GM18517 (cell line): ENCODE measurements at regions not wholly inside any gene's neighbourhood (a gene's known extent, or its start where the extent isn't known, plus 50 kb on each side); places are given as distances from the start of the nearest gene placed in this dataset.
A peak's percentile ranks its signal among the peaks of the same experiment; 100 is the strongest.

Experiments
- ATAC-seq: cut with Tn5 transposase; IDR thresholded peaks from one replicate; pipeline ENCODE4 v1.9.1; 2021; ENCODE audit warnings: mild to moderate bottlenecking, moderate library complexity; ENCODE audit not compliant: unreplicated experiment

DNA sequence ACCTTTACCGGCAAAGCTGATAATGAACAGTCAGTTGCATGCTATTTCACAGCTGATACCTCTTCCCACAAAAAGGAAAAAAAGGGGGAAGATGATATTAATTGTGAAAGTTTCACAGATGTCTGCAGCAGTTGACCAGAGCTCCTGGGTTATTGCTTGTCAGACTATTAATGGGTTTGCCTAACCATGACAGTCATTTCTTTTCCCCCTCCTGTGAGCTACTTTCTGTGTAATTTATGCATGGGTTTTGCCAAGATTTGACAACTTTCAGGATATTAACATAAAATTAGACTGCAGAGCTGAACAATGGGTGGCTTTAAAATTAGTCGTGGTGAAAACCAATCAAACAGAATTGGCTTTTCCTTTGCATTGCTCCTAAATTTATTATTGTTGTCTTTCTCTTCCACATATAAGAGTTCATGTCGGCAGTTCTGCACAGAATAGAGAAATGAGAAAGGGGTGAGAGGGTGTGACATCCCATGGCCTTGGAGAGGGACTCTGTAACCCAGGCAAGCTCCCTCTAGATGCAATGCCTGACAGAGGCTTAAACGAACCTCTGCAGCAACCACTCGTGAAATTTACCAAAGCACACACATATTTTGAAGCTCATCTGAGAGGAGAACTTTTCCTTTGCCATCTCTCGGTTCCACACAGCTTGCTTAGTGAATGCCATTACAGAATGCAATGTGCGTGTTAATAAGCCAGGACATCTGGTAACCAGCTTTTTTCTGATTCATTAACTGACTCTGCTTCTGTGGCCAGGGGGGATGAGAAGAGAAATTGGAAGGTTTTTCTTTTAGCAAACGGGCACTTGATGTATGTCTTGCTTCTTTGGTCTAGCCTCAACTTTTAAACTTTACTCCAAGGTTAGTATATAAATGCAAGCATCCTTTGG lies 82.2 kb upstream of the ITGA4 start:
- ATAC-seq: peak; percentile 60

DNA sequence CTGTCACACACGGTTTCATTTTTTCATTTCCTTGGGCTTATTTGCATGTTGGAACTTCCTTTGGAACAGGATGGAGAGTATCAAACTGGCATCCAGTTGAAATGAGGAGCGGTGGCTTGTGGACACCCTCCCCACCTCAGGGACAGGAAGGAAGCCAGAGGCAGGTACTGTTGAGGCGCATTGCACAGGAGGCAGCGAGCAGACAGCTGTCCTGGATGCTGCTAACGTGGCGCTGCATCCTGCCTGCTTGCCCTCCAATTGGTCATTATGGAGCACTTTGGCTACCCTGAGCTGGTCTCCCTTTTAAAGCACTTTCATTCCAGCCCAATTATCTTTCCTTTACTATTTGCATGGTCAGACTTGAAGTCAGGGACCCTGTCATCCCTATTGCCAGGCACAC lies 80.7 kb upstream of the ITGA4 start:
- no peak for ATAC-seq

DNA sequence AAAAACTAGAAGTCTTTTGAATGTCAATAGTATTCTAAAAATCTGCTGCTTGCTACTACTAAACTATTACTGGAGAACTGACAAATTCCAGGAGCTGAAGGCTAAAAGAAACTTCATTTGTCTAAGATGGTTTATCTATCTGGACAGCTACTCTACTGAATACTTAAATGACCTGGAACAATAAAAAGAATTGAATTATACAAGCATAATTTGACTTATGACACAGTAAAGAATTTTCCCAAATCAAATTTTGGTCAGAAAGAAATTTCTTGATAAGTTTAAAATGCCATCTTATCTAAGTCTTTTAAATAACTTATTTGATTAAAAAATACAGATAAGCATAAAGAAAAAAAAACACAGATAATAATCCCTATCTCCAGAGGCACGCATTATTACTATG lies 80.2 kb upstream of the ITGA4 start:
- ATAC-seq: no peak

DNA sequence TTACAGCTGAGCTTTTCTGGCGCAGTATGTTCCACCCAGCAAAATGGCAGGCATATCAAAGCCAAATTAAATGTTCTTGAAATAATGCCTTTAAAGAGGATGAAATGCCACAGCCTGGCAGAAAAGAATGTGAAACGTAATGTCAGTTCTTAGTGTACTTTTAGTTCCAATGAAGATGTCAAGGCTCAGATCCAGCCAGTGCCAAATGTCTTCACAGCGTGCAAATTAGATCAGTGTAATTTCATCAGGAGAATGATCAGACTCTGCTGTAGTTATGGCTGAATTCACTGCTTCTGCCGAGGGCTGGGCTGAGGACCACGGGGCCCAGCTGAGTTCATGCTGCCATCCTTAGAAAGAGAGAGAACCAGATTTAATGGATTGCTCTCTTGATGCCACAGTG lies 78.7 kb upstream of the ITGA4 start:
- no peak for ATAC-seq

DNA sequence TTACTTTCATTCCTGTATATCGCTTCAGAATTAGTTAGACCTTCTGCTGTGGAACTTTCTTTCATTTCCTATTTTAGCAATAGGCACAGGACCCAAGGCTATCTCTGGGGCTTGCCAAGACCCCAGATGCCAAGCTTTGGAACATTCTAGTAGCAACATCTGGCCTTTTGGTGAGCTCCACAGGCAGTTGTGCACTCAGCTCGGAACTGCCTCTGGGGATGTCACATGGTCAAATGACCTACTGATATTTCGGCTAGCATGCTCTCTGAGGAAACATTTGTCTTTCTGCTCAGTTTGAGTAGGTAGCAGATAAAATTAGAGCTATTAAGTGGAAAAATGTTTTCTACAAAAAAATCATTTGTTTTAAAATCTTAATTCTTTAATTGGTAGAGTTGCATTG lies 76.6 kb upstream of the ITGA4 start:
- no peak for ATAC-seq

DNA sequence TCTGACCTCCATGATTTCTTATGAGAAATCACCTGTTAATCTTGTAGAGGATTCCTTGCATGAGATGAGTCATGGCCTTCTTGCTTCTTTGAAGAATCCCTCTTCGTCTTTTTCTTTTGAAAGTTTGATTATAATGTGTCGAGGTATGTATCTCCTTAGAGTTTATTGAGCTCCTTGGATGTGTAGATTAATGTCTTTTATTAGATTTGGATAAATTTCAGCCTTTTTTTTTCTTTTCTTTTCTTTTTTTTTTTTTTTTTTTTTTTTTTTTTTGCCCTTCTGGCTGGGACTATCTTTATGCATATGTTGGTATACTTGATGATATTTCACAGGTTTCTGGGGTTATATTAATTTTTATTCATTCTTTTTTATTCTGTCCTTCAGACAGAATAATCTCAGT lies 72.3 kb upstream of the ITGA4 start:
- no peak for ATAC-seq

DNA sequence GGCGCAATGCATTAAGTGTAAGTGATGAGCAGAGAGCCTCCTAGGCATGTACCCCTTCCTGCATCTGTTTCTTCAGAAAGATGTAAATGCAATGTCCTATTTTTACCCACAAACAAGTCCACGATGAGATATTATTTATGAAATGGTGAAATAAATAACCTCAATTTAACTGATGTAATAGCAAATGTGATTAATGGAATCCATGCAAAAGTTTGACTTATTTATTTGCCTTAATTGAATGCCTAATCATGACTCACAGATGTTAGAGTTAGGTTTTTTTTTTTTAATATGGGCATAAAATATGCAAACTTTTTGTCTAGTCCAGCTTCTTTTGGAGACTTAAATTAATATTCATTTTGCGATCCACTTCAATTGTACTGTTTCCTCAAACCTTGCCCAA lies 67.7 kb upstream of the ITGA4 start:
- ATAC-seq: no peak

DNA sequence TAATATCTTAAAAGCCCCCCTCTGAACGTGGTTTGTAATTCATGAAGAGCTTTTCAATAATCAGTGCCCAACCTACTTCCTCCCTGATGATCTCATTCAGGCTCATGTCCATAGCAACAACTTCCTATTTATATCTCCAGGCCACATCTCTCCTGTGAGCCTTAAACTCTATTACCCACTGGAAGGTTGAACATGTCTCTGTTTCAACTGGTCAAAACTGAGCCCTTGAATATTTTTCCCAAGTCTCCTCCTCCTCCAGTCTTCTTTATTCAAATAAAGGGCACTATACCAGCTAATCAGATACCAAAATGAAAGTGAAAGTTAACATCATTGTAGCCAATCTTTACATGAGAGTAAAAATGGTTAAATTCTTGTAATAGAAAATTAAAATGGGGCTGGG lies 63.7 kb upstream of the ITGA4 start:
- no peak for ATAC-seq

DNA sequence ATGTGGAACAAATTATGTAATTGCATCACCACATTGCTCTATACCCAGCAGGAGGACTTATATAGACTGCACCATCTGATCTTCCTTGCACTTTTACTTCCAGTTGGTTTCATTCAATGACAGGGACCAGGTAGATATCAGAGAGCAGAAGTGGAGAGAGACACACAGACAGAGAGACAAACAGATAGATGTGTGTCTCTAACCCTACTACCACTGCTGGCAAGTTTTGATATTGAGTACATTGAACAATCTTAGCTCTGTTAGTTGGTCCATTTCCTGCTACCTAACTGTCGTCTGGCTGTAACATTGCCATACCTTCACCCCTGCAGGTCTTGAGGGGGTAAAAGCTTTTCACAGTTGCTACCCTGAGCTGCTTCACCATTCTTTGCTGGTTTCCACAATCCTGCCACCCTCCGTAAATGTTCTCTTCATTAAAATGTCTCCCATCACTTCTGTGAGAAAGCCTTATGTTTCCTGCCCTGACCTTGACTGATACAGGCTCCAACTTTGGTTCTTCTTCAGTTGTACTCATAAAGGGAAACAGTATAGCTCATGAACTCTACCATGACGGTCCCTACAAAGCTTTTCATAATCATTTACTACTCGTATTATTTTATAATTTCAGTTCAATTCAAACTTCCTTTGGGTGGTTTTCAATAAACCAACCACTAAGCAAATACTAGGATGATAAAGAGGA lies 62.3 kb upstream of the ITGA4 start:
- ATAC-seq: no peak

DNA sequence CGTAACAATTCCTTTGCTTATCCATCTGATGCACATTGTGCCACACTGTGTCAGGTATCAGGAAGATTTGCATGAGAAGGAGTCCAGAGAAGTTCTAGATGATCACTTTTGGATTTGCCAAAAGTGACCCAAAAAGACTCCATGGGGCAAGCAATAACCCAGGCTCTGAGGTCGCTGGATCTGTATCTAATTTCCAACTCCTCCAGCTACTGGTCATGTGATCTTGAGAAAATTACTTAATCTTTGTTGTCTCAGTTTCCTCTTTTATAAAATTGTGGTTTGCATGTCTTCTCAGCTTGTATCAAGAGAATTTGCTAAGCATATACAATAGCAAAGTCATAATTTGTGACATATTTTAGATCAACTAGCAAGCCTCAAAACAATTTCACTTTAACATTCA lies 61.3 kb upstream of the ITGA4 start:
- no peak for ATAC-seq

DNA sequence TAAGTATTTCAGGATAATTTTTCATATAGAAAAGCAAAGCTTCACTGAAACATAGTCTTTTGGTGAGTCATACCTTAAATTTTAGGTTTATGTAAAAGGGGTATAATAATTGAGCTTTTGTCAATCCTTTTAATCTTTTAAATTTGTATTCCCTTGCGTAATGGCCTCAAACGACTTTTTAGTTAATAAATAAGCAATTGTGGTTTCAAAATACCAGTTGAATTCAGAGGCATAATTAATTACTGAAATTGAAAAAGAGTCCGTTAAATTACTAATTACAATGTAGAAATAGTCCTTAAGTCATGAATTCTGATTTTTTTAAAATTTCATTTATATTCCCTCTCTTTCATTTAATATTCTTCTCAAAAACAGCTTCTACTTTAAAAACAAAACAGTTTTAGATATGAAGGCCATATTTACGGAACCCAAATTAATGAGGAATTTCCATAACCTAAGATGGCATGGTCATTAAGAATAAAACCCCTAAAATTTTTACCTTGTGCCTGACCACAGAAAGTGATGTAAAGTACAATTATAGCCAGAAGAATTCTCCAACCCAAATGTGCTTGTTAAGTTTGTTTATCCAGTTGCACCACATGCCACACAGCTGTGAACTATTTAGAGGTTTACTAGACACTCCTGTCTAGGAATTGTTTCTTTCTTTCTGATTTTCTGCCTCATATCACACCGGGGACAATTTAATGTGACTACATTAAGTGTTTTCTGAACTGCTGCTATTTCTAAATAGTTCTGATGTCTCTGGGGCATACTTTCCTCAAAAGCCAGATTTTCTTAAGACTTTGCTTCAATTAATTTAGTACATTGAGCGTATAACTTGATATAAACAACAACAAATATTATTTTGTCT lies 60.7 kb upstream of the ITGA4 start:
- no peak for ATAC-seq

DNA sequence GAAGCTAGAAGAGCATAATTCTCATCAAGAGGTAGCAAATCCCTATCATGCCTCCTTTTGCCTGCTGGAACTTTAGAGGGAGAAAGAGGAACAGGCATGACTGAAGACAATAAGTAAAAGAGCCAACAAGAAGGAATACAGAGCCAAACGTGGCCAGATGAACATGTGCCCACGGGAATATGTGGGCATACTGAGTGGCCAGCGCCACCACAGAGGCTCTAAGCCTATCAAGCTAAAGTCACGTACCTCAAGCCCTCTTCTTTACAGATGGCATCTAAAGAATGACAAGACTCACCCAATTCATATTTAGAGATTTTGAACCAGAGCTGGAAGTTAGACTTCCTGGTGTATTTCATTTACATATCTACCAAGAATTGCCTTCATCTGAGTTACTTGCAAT lies 59.9 kb upstream of the ITGA4 start:
- no peak for ATAC-seq

DNA sequence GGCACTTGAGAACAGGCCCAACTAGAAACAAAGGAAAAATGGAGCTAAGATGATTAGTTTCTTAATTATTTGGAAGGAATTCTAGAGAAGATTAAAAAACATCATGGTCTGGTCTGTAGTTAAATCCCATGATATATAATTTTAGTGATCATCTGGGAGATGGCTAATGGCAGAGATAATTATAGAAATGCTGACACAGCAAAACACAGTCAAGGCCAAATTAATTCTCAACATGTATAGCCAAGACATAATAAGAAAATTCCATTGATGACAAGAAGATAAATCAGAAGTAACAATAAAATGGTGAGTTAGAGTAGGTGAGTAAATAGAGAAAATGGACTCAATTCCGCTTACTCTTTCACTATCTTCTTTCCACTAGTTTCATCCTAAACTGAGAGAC lies 59.2 kb upstream of the ITGA4 start:
- ATAC-seq: no peak

DNA sequence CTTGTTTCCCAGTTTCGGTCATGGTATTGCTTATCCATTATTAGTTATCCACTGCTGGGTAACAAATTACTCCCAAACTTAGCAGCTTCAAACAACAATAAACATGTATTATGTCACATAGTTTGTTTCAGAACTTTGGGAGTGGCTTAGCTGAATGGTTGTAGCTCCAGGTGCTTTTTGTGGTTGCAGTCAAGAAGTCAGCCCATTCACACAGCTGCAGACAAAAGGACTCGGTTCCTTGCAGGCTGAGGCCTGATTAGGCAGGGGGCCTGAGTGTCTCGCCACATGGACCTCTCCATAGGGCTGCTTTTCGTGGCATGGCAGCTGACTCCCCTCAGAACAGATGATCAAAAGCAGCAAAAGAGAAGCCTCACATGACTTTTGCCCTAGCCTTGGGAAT lies 58.2 kb upstream of the ITGA4 start:
- no peak for ATAC-seq

DNA sequence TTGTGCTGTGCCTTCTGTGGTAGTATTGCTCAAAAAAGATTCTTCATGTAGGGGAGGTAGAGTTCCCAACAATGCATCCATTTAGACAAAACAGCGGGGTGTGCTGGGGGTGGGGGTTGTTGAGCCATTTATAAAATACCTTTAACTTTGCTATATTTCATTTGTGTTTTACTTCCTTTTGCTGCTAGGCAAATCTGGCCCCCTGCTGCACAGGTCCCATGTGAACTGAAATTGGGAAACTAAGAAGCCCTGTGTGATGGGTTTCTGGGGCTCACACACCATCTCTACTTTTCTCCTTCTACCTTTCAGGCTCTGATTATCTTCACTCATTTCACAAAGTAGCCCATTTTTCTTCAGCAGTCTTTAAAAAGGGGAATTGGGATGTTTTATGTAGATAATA lies 52.7 kb upstream of the ITGA4 start:
- no peak for ATAC-seq

DNA sequence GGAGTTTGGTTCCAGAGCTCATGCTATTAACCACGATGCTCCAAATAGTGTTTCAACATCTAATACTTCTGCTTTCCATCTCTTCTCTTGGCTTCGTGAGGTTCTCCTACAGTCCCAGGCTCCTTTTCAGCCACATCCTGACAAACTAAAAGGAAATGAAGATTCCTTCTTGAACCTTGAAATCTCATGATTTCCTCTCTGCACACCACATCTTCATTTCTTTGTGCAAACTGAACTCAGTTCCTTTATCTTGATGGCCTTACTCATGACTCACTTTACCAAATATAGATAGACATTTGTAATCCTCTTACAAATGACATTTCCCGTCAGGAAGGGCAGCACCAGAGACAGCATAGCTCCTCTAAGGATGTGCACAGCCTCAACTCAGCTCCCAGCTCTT lies 50.0 kb upstream of the ITGA4 start:
- ATAC-seq: no peak
